ENCODE measurements at regions not wholly inside any gene's neighbourhood (a gene's known extent, or its start where the extent isn't known, plus 50 kb on each side); places are given as distances from the start of the nearest gene placed in this dataset.
"Not testable (repeated sequence)": the region's sequence is repeated elsewhere in the genome, so short reads cannot be mapped to it uniquely, and the experiment has no call there.

DNA sequence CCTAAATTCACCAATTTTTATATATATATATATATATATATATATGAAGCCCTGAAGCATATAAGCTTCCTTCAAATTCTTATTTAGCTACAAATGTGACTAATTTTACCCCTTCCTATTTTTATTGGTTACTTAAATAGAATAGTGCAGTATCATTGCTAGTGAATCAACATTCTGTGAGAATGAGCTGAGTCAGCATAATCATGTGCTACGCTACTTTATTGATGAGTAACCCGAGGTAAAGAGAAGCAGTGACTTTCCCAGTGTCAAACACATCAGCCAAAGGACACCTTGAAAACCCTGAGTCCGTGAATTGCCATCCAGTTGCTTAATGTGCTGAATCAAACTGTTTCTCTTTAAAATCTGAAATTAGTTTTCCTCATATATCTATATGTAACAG lies 546.2 kb downstream of the DMRTA1 start:
- Histone ChIP-seq H3K4me1 (ENCODE audit: control insufficient read depth, insufficient read depth, low read length) (no peaks in the 10 kb centered on the region), H3K36me3 (ENCODE audit: control insufficient read depth, insufficient read depth, low read length) (no peaks in the 10 kb centered on the region), H3K4me3 (ENCODE audit: low read depth, low read length) (no peak overlapping the region)

DNA sequence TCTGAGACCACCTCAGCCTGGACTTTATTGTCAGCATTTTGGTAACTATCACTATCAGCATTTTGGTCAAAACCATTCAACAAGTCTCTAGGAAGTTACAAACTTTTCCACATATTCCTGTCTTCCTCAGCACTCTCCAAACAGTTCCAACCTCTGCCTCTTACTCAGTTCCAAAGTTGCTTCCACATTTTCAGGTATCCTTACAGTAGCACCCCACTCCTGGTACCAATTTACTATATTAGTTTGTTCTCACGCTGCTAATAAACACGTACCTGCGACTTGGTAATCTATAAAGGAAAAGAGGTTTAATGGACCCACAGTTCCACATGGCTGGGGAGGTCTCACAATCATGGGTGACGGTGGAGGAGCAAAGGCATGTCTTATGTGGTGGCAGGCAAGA lies 551.3 kb downstream of the DMRTA1 start:
- peaks cover 8% of the 10 kb centered on the region for H3K9me3 ChIP-seq (ENCODE audit: control insufficient read depth, insufficient read depth, low read length)
- H3K4me1 ChIP-seq (ENCODE audit: control insufficient read depth, insufficient read depth, low read length) = no peaks in the 10 kb centered on the region
- H3K36me3 ChIP-seq (ENCODE audit: control insufficient read depth, insufficient read depth, low read length) = no peaks in the 10 kb centered on the region
- no peak overlapping the region for H3K9ac ChIP-seq (ENCODE audit: low read depth, low read length)
- H3K4me3 ChIP-seq (ENCODE audit: low read depth, low read length) = no peak overlapping the region
- H3K27me3 ChIP-seq (ENCODE audit: control insufficient read depth, insufficient read depth, low read length) = no peaks in the 10 kb centered on the region

More for the DNA sequence above, 546.2 kb downstream of the DMRTA1 start:
- H3K9ac ChIP-seq (ENCODE audit: low read depth, low read length) = no peak overlapping the region
- no peaks in the 10 kb centered on the region for H3K27me3 ChIP-seq (ENCODE audit: control insufficient read depth, insufficient read depth, low read length)
- peaks cover 1% of the 10 kb centered on the region for H3K9me3 ChIP-seq (ENCODE audit: control insufficient read depth, insufficient read depth, low read length)

DNA sequence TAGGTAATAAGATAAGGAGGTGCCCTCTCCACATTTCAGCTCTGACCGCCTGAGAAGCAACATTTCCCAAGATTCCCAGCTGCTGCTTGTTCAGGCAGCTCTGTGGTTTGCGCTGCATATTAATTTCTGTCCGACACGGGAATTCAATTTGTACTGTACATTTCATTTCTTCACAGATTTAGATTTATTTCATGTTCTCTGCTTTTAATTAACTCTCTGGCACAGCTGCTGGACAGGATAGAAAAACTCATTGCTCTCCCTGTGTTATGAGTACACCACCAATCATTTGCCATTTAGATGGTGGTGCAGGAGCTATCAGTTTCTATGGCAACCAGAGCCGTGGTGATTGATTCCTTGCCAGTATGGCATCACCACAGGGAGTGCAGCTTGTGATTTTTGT lies 558.5 kb downstream of the DMRTA1 start:
- no peaks in the 10 kb centered on the region for H3K9me3 ChIP-seq (ENCODE audit: control insufficient read depth, insufficient read depth, low read length)
- H3K4me3 ChIP-seq (ENCODE audit: low read depth, low read length) = no peak overlapping the region
- H3K9ac ChIP-seq (ENCODE audit: low read depth, low read length) = no peak overlapping the region
- no peaks in the 10 kb centered on the region for H3K27me3 ChIP-seq (ENCODE audit: control insufficient read depth, insufficient read depth, low read length)
- H3K36me3 ChIP-seq (ENCODE audit: control insufficient read depth, insufficient read depth, low read length) = no peaks in the 10 kb centered on the region
- H3K4me1 ChIP-seq (ENCODE audit: control insufficient read depth, insufficient read depth, low read length) = peaks cover 6% of the 10 kb centered on the region

DNA sequence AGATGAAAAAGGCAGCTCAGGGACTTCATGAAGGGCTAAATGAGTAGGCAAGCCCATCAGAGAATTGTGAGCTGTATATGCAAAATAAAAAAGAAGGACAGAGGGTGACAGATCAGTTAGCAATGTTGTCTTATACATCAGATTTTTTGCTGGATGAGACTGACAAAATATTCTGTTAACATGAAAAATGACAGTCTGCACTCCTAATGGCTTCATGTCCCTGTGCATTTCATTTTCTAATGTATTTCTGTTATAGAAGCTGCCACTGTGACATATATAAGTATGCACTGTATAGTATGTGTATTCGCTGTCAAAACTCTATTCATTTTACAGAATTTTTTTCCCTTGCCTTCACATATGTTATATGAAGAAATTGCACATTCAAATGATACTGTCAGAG lies 559.5 kb downstream of the DMRTA1 start:
- no peak overlapping the region for H3K4me3 ChIP-seq (ENCODE audit: low read depth, low read length)
- H3K9me3 ChIP-seq (ENCODE audit: control insufficient read depth, insufficient read depth, low read length) = no peaks in the 10 kb centered on the region
- no peak overlapping the region for H3K9ac ChIP-seq (ENCODE audit: low read depth, low read length)
- no peaks in the 10 kb centered on the region for H3K27me3 ChIP-seq (ENCODE audit: control insufficient read depth, insufficient read depth, low read length)
- H3K36me3 ChIP-seq (ENCODE audit: control insufficient read depth, insufficient read depth, low read length) = no peaks in the 10 kb centered on the region
- H3K4me1 ChIP-seq (ENCODE audit: control insufficient read depth, insufficient read depth, low read length) = peaks cover 6% of the 10 kb centered on the region

DNA sequence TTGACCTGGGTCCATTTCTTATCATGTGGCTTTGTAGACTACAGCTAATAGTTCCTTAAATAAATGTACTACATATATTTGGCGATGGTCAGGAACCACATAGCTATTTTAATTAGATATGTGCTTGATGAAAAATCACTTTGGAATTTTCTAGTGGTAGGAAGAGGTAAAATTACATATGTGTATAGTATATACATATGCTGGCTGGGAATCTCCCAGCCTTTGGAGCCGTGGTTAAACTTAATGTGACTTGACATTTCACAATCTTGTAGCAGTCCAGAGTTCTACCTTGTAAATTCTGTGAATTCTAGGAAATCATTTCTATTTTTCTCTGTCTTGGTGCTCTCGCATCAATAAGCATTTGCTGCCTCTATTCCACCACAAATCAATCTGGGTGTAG lies 565.0 kb downstream of the DMRTA1 start:
- no peaks in the 10 kb centered on the region for H3K36me3 ChIP-seq (ENCODE audit: control insufficient read depth, insufficient read depth, low read length)
- H3K4me3 ChIP-seq (ENCODE audit: low read depth, low read length) = no peak overlapping the region
- H3K9me3 ChIP-seq (ENCODE audit: control insufficient read depth, insufficient read depth, low read length) = no peaks in the 10 kb centered on the region
- H3K27me3 ChIP-seq (ENCODE audit: control insufficient read depth, insufficient read depth, low read length) = no peaks in the 10 kb centered on the region
- no peaks in the 10 kb centered on the region for H3K4me1 ChIP-seq (ENCODE audit: control insufficient read depth, insufficient read depth, low read length)
- no peak overlapping the region for H3K9ac ChIP-seq (ENCODE audit: low read depth, low read length)

DNA sequence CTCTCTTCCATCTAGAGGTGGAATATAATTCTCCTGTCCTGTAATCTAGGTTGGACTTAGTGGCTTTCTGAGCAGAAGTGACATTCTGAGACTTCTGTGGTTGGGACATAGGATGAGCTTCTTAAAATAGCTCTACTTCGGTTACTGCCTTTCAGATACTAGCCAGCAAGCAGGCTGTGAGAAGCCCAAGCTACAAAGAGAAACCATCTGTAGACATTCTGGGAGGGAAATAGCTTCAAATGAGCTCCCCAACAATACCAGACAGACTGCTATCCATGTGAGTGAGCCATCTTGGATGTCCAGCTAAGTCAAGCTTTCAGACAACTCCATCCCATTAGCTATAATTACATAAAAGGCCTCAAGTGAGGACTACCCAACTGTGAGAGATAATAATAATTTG lies 568.9 kb downstream of the DMRTA1 start:
- Histone ChIP-seq H3K4me3 (ENCODE audit: low read depth, low read length) (no peak overlapping the region), H3K27me3 (ENCODE audit: control insufficient read depth, insufficient read depth, low read length) (no peaks in the 10 kb centered on the region), H3K4me1 (ENCODE audit: control insufficient read depth, insufficient read depth, low read length) (no peaks in the 10 kb centered on the region), H3K9me3 (ENCODE audit: control insufficient read depth, insufficient read depth, low read length) (no peaks in the 10 kb centered on the region), H3K36me3 (ENCODE audit: control insufficient read depth, insufficient read depth, low read length) (no peaks in the 10 kb centered on the region), H3K9ac (ENCODE audit: low read depth, low read length) (no peak overlapping the region)

DNA sequence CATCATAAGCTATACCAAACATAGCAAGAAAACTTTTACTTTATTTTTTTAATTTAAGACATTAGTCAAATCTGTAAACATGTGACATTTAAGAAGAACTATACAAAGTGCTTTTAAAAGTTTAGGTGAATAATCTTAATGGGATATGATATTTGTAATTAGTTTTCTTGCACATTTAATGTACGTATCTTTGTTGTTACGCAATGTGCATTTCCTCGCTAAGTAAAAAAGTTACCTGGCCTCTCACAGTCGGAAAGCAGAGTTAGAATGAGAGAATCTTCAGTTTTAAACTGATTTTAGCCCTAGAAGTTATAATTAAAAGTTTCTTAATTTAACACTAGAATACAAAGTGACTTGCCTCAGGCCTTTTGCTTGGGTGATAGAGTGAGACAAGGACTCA lies 589.8 kb downstream of the DMRTA1 start:
- no peak overlapping the region for H3K9ac ChIP-seq (ENCODE audit: low read depth, low read length)
- no peak overlapping the region for H3K4me3 ChIP-seq (ENCODE audit: low read depth, low read length)
- H3K36me3 ChIP-seq (ENCODE audit: control insufficient read depth, insufficient read depth, low read length) = no peaks in the 10 kb centered on the region
- no peaks in the 10 kb centered on the region for H3K4me1 ChIP-seq (ENCODE audit: control insufficient read depth, insufficient read depth, low read length)
- H3K9me3 ChIP-seq (ENCODE audit: control insufficient read depth, insufficient read depth, low read length) = no peaks in the 10 kb centered on the region
- H3K27me3 ChIP-seq (ENCODE audit: control insufficient read depth, insufficient read depth, low read length) = no peaks in the 10 kb centered on the region

DNA sequence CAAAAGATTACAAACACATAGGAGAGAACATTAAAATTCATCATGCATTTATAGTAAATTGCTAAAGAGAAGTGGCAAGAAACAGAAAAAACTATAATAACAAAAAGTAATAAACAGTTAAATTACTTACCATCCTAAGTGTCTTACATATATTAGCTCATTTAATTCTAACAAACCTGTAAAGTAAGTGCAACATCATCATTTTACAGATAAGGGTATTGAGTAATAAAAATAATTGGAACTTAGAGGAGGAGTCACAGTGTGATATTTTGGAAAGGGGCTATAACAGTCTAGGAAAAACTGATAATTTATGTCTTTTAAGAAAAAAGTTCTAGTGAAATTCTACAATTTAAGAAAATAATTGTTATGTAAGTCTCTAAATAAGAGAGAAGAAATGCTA lies 592.8 kb downstream of the DMRTA1 start:
- H3K9me3 ChIP-seq (ENCODE audit: control insufficient read depth, insufficient read depth, low read length) = no peaks in the 10 kb centered on the region
- no peaks in the 10 kb centered on the region for H3K27me3 ChIP-seq (ENCODE audit: control insufficient read depth, insufficient read depth, low read length)
- H3K9ac ChIP-seq (ENCODE audit: low read depth, low read length) = no peak overlapping the region
- H3K4me1 ChIP-seq (ENCODE audit: control insufficient read depth, insufficient read depth, low read length) = no peaks in the 10 kb centered on the region
- H3K36me3 ChIP-seq (ENCODE audit: control insufficient read depth, insufficient read depth, low read length) = no peaks in the 10 kb centered on the region
- no peak overlapping the region for H3K4me3 ChIP-seq (ENCODE audit: low read depth, low read length)

DNA sequence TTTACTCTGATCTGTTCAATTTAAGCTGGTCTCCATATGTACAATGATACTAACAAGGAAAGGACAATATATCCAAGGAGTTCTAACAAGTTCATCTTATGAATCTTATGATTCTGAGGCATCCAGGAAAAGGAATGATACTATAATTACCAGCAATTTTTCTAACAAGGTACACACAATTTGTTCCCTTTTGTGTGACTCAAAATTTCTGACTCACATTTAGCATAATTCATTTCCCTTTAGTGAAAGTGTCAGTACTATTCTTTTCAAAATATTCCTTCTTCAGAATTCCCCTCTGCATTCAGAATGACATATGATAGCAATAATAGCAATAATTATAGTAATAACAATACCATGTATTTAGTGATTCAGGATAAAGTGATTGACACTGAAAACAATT lies 594.8 kb downstream of the DMRTA1 start:
- H3K27me3 ChIP-seq (ENCODE audit: control insufficient read depth, insufficient read depth, low read length) = no peaks in the 10 kb centered on the region
- no peaks in the 10 kb centered on the region for H3K4me1 ChIP-seq (ENCODE audit: control insufficient read depth, insufficient read depth, low read length)
- no peaks in the 10 kb centered on the region for H3K36me3 ChIP-seq (ENCODE audit: control insufficient read depth, insufficient read depth, low read length)
- no peak overlapping the region for H3K9ac ChIP-seq (ENCODE audit: low read depth, low read length)
- H3K4me3 ChIP-seq (ENCODE audit: low read depth, low read length) = no peak overlapping the region
- no peaks in the 10 kb centered on the region for H3K9me3 ChIP-seq (ENCODE audit: control insufficient read depth, insufficient read depth, low read length)

DNA sequence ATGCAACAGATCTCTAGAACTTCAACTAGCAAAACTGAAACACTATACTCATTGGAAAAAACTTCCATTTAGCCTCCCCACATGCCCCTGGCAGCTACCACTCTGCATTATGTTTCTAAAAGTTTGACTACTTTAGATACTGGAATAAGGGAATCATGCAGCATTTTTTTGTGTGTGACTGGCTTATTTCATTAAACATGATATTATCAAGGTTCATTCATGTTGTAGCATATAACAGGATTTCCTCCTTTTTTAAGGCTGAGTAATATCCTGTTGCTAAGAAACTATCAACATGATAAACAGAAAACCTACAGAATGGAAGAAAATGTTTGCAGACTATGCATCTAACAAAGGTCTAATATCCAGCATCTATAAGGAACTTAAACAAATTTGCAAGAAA lies 597.9 kb downstream of the DMRTA1 start:
- no peaks in the 10 kb centered on the region for H3K27me3 ChIP-seq (ENCODE audit: control insufficient read depth, insufficient read depth, low read length)
- H3K36me3 ChIP-seq (ENCODE audit: control insufficient read depth, insufficient read depth, low read length) = no peaks in the 10 kb centered on the region
- H3K4me3 ChIP-seq (ENCODE audit: low read depth, low read length) = no peak overlapping the region
- no peak overlapping the region for H3K9ac ChIP-seq (ENCODE audit: low read depth, low read length)
- H3K9me3 ChIP-seq (ENCODE audit: control insufficient read depth, insufficient read depth, low read length) = no peaks in the 10 kb centered on the region
- peaks cover 1% of the 10 kb centered on the region for H3K4me1 ChIP-seq (ENCODE audit: control insufficient read depth, insufficient read depth, low read length)

DNA sequence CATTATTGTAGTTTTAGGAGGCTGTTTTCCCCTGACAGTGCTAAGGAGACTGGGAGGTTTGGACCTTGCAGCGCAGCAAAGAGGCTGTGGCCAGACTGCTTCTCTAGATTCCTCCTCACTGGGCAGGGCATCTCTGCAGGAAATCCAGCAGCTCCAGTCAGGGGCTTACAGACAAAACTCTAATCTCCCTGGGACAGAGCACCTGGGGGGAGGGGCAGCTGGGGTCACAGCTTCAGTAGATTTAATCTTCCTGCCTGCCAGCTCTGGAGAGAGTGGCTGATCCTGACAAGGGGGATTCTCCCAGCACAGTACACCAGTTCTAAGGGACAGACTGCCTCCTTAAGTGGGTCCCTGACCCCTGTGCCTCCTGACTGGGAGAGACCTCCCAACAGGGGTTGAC lies 599.4 kb downstream of the DMRTA1 start:
- H3K9me3 ChIP-seq (ENCODE audit: control insufficient read depth, insufficient read depth, low read length); H3K4me3 ChIP-seq (ENCODE audit: low read depth, low read length); H3K4me1 ChIP-seq (ENCODE audit: control insufficient read depth, insufficient read depth, low read length); H3K36me3 ChIP-seq (ENCODE audit: control insufficient read depth, insufficient read depth, low read length); H3K9ac ChIP-seq (ENCODE audit: low read depth, low read length); H3K27me3 ChIP-seq (ENCODE audit: control insufficient read depth, insufficient read depth, low read length): not testable (repeated sequence)

DNA sequence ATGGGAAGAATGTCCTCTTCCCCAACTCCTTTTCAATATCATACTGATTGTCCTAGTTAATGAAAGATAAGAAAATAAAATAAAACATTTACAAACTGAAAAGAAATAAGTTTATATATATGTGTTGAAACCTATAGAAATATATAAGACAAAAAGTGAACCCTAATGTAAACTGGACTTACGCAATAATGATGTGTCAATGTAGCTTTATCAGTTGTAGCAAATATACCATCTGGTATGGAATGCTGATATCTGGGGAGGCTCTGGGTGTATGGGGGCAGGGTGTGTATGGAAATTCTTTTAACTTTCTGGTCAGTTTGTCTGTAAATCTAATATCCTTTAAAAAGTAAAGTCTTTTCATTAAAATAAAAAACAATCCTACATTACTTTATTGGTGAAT lies 603.9 kb downstream of the DMRTA1 start:
- Histone ChIP-seq H3K9ac (ENCODE audit: low read depth, low read length) (no peak overlapping the region), H3K36me3 (ENCODE audit: control insufficient read depth, insufficient read depth, low read length) (no peaks in the 10 kb centered on the region), H3K9me3 (ENCODE audit: control insufficient read depth, insufficient read depth, low read length) (no peaks in the 10 kb centered on the region), H3K27me3 (ENCODE audit: control insufficient read depth, insufficient read depth, low read length) (no peaks in the 10 kb centered on the region), H3K4me1 (ENCODE audit: control insufficient read depth, insufficient read depth, low read length) (peaks cover 3% of the 10 kb centered on the region), H3K4me3 (ENCODE audit: low read depth, low read length) (no peak overlapping the region)

DNA sequence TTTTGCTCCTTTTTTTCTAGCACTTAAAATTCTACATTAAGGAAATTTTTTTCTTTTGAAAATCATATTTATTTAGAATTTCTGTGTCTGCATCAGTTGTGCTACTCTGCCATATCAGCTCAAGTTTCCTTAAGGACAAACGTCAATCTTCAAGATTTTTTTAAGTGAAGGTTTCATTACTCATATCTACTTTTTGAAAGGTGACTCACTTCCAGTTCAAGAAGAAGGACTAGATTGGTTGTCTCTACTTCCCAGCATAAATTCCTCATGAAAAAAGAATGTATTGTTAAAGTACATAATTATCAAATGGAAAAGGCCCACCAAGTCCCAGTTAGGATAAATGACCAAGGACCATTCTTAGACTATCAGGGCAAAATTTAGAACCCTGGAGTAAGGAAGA lies 626.5 kb downstream of the DMRTA1 start:
- Histone ChIP-seq H3K27me3 (ENCODE audit: control insufficient read depth, insufficient read depth, low read length) (no peaks in the 10 kb centered on the region), H3K4me3 (ENCODE audit: low read depth, low read length) (no peak overlapping the region), H3K36me3 (ENCODE audit: control insufficient read depth, insufficient read depth, low read length) (no peaks in the 10 kb centered on the region), H3K9ac (ENCODE audit: low read depth, low read length) (no peak overlapping the region), H3K9me3 (ENCODE audit: control insufficient read depth, insufficient read depth, low read length) (no peaks in the 10 kb centered on the region), H3K4me1 (ENCODE audit: control insufficient read depth, insufficient read depth, low read length) (no peaks in the 10 kb centered on the region)
